IMR-90 (cell line): ENCODE measurements at regions not wholly inside any gene's neighbourhood (a gene's known extent, or its start where the extent isn't known, plus 50 kb on each side); places are given as distances from the start of the nearest gene placed in this dataset.
A peak's percentile ranks its signal among the peaks of the same experiment; 100 is the strongest.

ENCODE experiments used
- ATAC-seq: fragments of 200-7000 bp; cut with Tn5 transposase; 2 replicates; pipeline ENCODE4 v1.9.1; 2020; ENCODE audit warnings: low read depth, mild to moderate bottlenecking, moderate library complexity
- BruUV-seq: library from RNA; stranded (reverse); fragments of 400-500 nt; replicated peaks from 2 replicates; lab custom pipeline; 2021; lab: Mats Ljungman, UMichigan
- CTCF ChIA-PET: fragments of 300-600 bp; formaldehyde crosslinking; extraction: SDS; loops from one replicate; lab custom pipeline; 2021; ENCODE audit warnings: antibody characterized with exemption; lab: Yijun Ruan, JAX
- POLR2A ChIA-PET: fragments of 300-600 bp; sonication (Branson Sonifier 250); formaldehyde crosslinking; loops from one replicate; lab custom pipeline; 2022; ENCODE audit warnings: antibody characterized with exemption; ENCODE audit not compliant: unreplicated experiment; lab: Charles Lee
- DNase-seq: peaks from one replicate; pipeline ENCODE4 v3.0.0; 2013
- H2AFZ ChIP-seq: replicated peaks from 2 replicates; pipeline ENCODE3; 2013; ENCODE audit warnings: low read length, mild to moderate bottlenecking; ENCODE audit not compliant: poor library complexity
- H2AK5ac ChIP-seq: 2 replicates; pipeline ENCODE4 v1.6.1; 2013; ENCODE audit warnings: low read depth, low read length, inconsistent platforms
- H2AK9ac ChIP-seq: replicated peaks from 2 replicates; pipeline ENCODE3; 2013; ENCODE audit warnings: mild to moderate bottlenecking, low read depth, low read length, moderate library complexity; ENCODE audit not compliant: poor library complexity
- H2BK120ac ChIP-seq: 2 replicates; pipeline ENCODE4 v1.6.1; 2013; ENCODE audit warnings: low read depth, low read length, inconsistent platforms
- H2BK15ac ChIP-seq: 3 replicates; pipeline ENCODE4 v1.6.1; 2013; ENCODE audit warnings: low read depth, low read length, inconsistent platforms
- H2BK20ac ChIP-seq: 2 replicates; pipeline ENCODE4 v1.6.1; 2013; ENCODE audit warnings: low read depth, mild to moderate bottlenecking, inconsistent platforms, low read length, moderate library complexity
- H2BK5ac ChIP-seq: 2 replicates; pipeline ENCODE4 v1.6.1; 2013; ENCODE audit warnings: mild to moderate bottlenecking, low read depth, low read length, inconsistent platforms; ENCODE audit not compliant: poor library complexity, severe bottlenecking
- H3K14ac ChIP-seq: replicated peaks from 2 replicates; pipeline ENCODE4 v1.6.1; 2013; ENCODE audit warnings: low read depth, low read length, inconsistent platforms
- H3K18ac ChIP-seq: 2 replicates; pipeline ENCODE4 v1.6.1; 2013; ENCODE audit warnings: low read depth, low read length, control low read depth
- H3K23ac ChIP-seq: 2 replicates; pipeline ENCODE4 v1.6.1; 2013; ENCODE audit warnings: low read depth, low read length, inconsistent platforms
- H3K27ac ChIP-seq: 2 replicates; pipeline ENCODE4 v1.5.1; 2013; ENCODE audit warnings: mild to moderate bottlenecking, control low read depth, low read length; ENCODE audit not compliant: insufficient read depth
- H3K27me3 ChIP-seq: 2 replicates; pipeline ENCODE4 v1.6.1; 2013; ENCODE audit warnings: low read length; ENCODE audit not compliant: control insufficient read depth, insufficient read depth
- H3K36me3 ChIP-seq: 2 replicates; pipeline ENCODE4 v1.6.1; 2013; ENCODE audit warnings: low read length, mixed read lengths; ENCODE audit not compliant: control insufficient read depth, insufficient read depth
- H3K4ac ChIP-seq: 2 replicates; pipeline ENCODE4 v1.6.1; 2013; ENCODE audit warnings: low read depth, low read length, inconsistent platforms
- H3K4me1 ChIP-seq: 2 replicates; pipeline ENCODE4 v1.6.1; 2013; ENCODE audit warnings: low read length, mixed read lengths; ENCODE audit not compliant: control insufficient read depth, insufficient read depth
- H3K4me2 ChIP-seq: 2 replicates; pipeline ENCODE4 v1.6.1; 2013; ENCODE audit warnings: low read depth, mild to moderate bottlenecking, control low read depth, low read length, moderate library complexity
- H3K4me3 ChIP-seq: 2 replicates; pipeline ENCODE4 v1.5.1; 2013; ENCODE audit warnings: low read depth, mild to moderate bottlenecking, control low read depth, low read length, moderate library complexity; ENCODE audit not compliant: insufficient read depth
- H3K56ac ChIP-seq: 2 replicates; pipeline ENCODE4 v1.6.1; 2013; ENCODE audit warnings: low read length, inconsistent platforms; ENCODE audit not compliant: insufficient read depth; ENCODE audit errors: extremely low read depth
- H3K79me1 ChIP-seq, 2 experiments: 2 replicates each; pipeline ENCODE4 v1.6.1; 2013; ENCODE audit warnings: low read length in 2 of 2, inconsistent platforms in 1 of 2, low read depth in 1 of 2
- H3K9ac ChIP-seq: 2 replicates; pipeline ENCODE4 v1.6.1; 2013; ENCODE audit warnings: low read depth, low read length, control low read depth
- H3K9me1 ChIP-seq: 2 replicates; pipeline ENCODE4 v1.6.1; 2013; ENCODE audit warnings: low read length, inconsistent platforms; ENCODE audit not compliant: insufficient read depth
- H3K9me3 ChIP-seq: 2 replicates; pipeline ENCODE4 v1.6.1; 2013; ENCODE audit warnings: low read length; ENCODE audit not compliant: control insufficient read depth, insufficient read depth
- H4K20me1 ChIP-seq: 2 replicates; pipeline ENCODE4 v1.6.1; 2013; ENCODE audit warnings: low read length, inconsistent platforms; ENCODE audit not compliant: insufficient read depth
- H4K5ac ChIP-seq: 2 replicates; pipeline ENCODE4 v1.6.1; 2013; ENCODE audit warnings: mild to moderate bottlenecking, low read depth, low read length, control low read depth
- H4K8ac ChIP-seq, 2 experiments: 2 replicates each; pipeline ENCODE4 v1.6.1; 2013; ENCODE audit warnings: low read depth in 2 of 2, low read length in 2 of 2, control low read depth in 1 of 2, inconsistent platforms in 1 of 2
- H4K91ac ChIP-seq: 2 replicates; pipeline ENCODE4 v1.6.1; 2013; ENCODE audit warnings: low read depth, low read length, inconsistent platforms; ENCODE audit not compliant: insufficient read depth
- FOS ChIP-seq: fragments of 150-350 bp; IDR thresholded peaks from 2 replicates; pipeline ENCODE4 v1.6.1; 2016; ENCODE audit warnings: low read depth, low read length
- WGBS, 2 experiments: methylation state at CpG; one replicate each; pipeline versions ENCODE4 v1.1.5 to v1.1.7; 2013; ENCODE audit warnings: missing lambda C conversion rate in 2 of 2; ENCODE audit not compliant: insufficient read length in 1 of 2; ENCODE audit errors: extremely low coverage in 2 of 2; 5-methylcytosine and 5-hydroxymethylcytosine counted together
- dilution Hi-C: fragments of 300-500 bp; cut with HindIII; formaldehyde crosslinking; loops from one replicate; pipeline ENCODE4 v1.14.3; 2018; ENCODE audit warnings: low sequenced_read_pairs; ENCODE audit not compliant: unreplicated experiment
- in situ Hi-C: fragments of 300-500 bp; cut with MboI; formaldehyde crosslinking; loops from 3 replicates; pipeline ENCODE4 v1.14.3; 2019; ENCODE audit warnings: low sequenced_read_pairs, inconsistent platforms, mixed read lengths
- intact Hi-C: fragments of 100-400 bp; cut with micrococcal nuclease; formaldehyde crosslinking; loops from 2 replicates; pipeline ENCODE4 v1.10.0; 2022

GRCh38 chr5:158387499-158387898 lies 528.6 kb upstream of the CLINT1 start:
- Histone ChIP-seq H4K20me1 (no peaks in the 10 kb centered on the region), H4K91ac (no peak overlapping the region), H2AK5ac (no peak overlapping the region), H3K27me3 (no peaks in the 10 kb centered on the region), H3K9me3 (no peaks in the 10 kb centered on the region), H2BK120ac (no peak overlapping the region; the same call in 1 of the 2 replicates), H3K9me1 (peaks cover 3% of the 10 kb centered on the region; the same call in 1 of the 2 replicates), H3K4ac (0 out of 2 replicates have a peak overlapping the region, but pooled peaks have one; percentile 34), H4K8ac (no peak overlapping the region), H2AFZ (no peak overlapping the region), H3K4me3 (no peak overlapping the region), H3K18ac (no peak overlapping the region), H2AK9ac (no peak overlapping the region), H2BK20ac (peak overlapping the region; percentile 69; the same call in 1 of the 2 replicates), H3K14ac (no peak overlapping the region), H3K4me1 (peaks cover 6% of the 10 kb centered on the region), H3K79me1 (no peaks in the 10 kb centered on the region), H4K5ac (no peak overlapping the region), H3K9ac (no peak overlapping the region), H2BK5ac (no peak overlapping the region), H3K23ac (no peak overlapping the region), H2BK15ac (peak overlapping the region; percentile 85; the same call in 1 of the 3 replicates), H3K27ac (no peak overlapping the region), H3K4me2 (no peak overlapping the region), H3K36me3 (no peaks in the 10 kb centered on the region), H3K56ac (no peak overlapping the region)
- in situ Hi-C loops = no loop called here
- intact Hi-C loops = loop anchor here (10.0 kb wide), 2 partner anchors 443 to 747 kb away; no protein-coding TSS in a partner anchor
- no TSS peak for BruUV-seq
- ChIA-PET CTCF (no interaction called here), POLR2A (interaction anchor here (0.6 kb wide), 1 partner anchor 386 kb away, joined by 9 read pairs; no protein-coding TSS in a partner anchor)
- no peak for ATAC-seq
- dilution Hi-C loops = no loop called here
- no peak for TF ChIP-seq FOS
- no peak for DNase-seq
- no CpG with 5 or more reads among the region's 1 CpG for WGBS, 2 experiments
